H1 (cell line): ENCODE measurements at regions not wholly inside any gene's neighbourhood (a gene's known extent, or its start where the extent isn't known, plus 50 kb on each side); places are given as distances from the start of the nearest gene placed in this dataset.

Experiments
- ASH2L ChIP-seq: fragments of 200-600, 300-600 bp; sonication (generic); IDR thresholded peaks from one replicate; pipeline ENCODE4 v1.7.1; 2017; ENCODE audit warnings: low read length
- CBX5 ChIP-seq: fragments of 300-800, 300-1000 bp; sonication (generic); IDR thresholded peaks from 2 replicates; pipeline ENCODE4 v1.7.1; 2016; ENCODE audit warnings: antibody characterized with exemption, low read length, low read depth
- GABPA ChIP-seq: IDR thresholded peaks from 2 replicates; pipeline ENCODE4 v1.6.1; 2011; ENCODE audit warnings: mild to moderate bottlenecking, low read length, moderate library complexity, borderline replicate concordance; ENCODE audit not compliant: insufficient read depth
- JUN ChIP-seq: IDR thresholded peaks from 2 replicates; pipeline ENCODE4 v1.6.1; 2011; ENCODE audit warnings: low read depth, mild to moderate bottlenecking, improper control_type of control experiment, low read length
- POLR2AphosphoS5 ChIP-seq: IDR thresholded peaks from 2 replicates; pipeline ENCODE4 v1.6.1; 2011; ENCODE audit warnings: low read depth, low read length
- RNF2 ChIP-seq: fragments of 200-900, 300-1000 bp; sonication (generic); IDR thresholded peaks from 2 replicates; pipeline ENCODE4 v1.7.1; 2016; ENCODE audit warnings: borderline replicate concordance, low read depth, mild to moderate bottlenecking, antibody characterized with exemption, low read length; ENCODE audit not compliant: poor library complexity, severe bottlenecking; ENCODE audit errors: missing control alignments
- RXRA ChIP-seq: IDR thresholded peaks from 2 replicates; pipeline ENCODE4 v1.6.1; 2011; ENCODE audit warnings: low read depth, mild to moderate bottlenecking, low read length, moderate library complexity; ENCODE audit not compliant: insufficient read depth
- SRF ChIP-seq: IDR thresholded peaks from 2 replicates; pipeline ENCODE4 v1.6.1; 2011; ENCODE audit warnings: mild to moderate bottlenecking, low read depth, low read length, moderate library complexity
- SUZ12 ChIP-seq: fragments of 200-600 bp; sonication (generic); IDR thresholded peaks from 2 replicates; pipeline ENCODE4 v1.6.1; 2012; ENCODE audit warnings: mild to moderate bottlenecking, inconsistent platforms, low read length, moderate library complexity, mixed read lengths
- TF ChIP-seq, protein P1 (sequence below): fragments of 300-600 bp; sonication (generic); IDR thresholded peaks from 2 replicates; pipeline ENCODE4 v1.7.1; 2012; ENCODE audit warnings: low read length, moderate library complexity, mild to moderate bottlenecking, inconsistent platforms; ENCODE audit not compliant: insufficient replicate concordance

DNA sequence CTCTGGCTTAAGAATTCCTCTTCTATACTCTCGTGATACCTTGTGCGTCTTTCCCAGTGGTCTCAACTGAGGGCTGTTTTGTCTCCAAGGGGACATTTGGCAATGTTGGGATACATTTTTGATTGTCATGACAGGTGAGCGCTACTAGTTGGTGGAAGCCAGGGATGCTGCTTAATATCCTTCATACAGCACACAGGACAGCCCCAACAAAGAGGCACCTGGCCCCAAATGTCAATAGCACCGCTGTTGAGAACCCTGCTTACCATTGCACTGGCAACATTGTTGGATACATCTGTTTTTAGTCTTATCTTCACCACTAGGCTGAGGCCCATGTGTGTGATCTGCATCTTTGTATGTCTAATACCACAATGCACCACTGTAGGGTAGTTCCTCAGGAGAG is 114.1 kb downstream of the C9orf152 start (continued):
- TF ChIP-seq, protein P1, sequence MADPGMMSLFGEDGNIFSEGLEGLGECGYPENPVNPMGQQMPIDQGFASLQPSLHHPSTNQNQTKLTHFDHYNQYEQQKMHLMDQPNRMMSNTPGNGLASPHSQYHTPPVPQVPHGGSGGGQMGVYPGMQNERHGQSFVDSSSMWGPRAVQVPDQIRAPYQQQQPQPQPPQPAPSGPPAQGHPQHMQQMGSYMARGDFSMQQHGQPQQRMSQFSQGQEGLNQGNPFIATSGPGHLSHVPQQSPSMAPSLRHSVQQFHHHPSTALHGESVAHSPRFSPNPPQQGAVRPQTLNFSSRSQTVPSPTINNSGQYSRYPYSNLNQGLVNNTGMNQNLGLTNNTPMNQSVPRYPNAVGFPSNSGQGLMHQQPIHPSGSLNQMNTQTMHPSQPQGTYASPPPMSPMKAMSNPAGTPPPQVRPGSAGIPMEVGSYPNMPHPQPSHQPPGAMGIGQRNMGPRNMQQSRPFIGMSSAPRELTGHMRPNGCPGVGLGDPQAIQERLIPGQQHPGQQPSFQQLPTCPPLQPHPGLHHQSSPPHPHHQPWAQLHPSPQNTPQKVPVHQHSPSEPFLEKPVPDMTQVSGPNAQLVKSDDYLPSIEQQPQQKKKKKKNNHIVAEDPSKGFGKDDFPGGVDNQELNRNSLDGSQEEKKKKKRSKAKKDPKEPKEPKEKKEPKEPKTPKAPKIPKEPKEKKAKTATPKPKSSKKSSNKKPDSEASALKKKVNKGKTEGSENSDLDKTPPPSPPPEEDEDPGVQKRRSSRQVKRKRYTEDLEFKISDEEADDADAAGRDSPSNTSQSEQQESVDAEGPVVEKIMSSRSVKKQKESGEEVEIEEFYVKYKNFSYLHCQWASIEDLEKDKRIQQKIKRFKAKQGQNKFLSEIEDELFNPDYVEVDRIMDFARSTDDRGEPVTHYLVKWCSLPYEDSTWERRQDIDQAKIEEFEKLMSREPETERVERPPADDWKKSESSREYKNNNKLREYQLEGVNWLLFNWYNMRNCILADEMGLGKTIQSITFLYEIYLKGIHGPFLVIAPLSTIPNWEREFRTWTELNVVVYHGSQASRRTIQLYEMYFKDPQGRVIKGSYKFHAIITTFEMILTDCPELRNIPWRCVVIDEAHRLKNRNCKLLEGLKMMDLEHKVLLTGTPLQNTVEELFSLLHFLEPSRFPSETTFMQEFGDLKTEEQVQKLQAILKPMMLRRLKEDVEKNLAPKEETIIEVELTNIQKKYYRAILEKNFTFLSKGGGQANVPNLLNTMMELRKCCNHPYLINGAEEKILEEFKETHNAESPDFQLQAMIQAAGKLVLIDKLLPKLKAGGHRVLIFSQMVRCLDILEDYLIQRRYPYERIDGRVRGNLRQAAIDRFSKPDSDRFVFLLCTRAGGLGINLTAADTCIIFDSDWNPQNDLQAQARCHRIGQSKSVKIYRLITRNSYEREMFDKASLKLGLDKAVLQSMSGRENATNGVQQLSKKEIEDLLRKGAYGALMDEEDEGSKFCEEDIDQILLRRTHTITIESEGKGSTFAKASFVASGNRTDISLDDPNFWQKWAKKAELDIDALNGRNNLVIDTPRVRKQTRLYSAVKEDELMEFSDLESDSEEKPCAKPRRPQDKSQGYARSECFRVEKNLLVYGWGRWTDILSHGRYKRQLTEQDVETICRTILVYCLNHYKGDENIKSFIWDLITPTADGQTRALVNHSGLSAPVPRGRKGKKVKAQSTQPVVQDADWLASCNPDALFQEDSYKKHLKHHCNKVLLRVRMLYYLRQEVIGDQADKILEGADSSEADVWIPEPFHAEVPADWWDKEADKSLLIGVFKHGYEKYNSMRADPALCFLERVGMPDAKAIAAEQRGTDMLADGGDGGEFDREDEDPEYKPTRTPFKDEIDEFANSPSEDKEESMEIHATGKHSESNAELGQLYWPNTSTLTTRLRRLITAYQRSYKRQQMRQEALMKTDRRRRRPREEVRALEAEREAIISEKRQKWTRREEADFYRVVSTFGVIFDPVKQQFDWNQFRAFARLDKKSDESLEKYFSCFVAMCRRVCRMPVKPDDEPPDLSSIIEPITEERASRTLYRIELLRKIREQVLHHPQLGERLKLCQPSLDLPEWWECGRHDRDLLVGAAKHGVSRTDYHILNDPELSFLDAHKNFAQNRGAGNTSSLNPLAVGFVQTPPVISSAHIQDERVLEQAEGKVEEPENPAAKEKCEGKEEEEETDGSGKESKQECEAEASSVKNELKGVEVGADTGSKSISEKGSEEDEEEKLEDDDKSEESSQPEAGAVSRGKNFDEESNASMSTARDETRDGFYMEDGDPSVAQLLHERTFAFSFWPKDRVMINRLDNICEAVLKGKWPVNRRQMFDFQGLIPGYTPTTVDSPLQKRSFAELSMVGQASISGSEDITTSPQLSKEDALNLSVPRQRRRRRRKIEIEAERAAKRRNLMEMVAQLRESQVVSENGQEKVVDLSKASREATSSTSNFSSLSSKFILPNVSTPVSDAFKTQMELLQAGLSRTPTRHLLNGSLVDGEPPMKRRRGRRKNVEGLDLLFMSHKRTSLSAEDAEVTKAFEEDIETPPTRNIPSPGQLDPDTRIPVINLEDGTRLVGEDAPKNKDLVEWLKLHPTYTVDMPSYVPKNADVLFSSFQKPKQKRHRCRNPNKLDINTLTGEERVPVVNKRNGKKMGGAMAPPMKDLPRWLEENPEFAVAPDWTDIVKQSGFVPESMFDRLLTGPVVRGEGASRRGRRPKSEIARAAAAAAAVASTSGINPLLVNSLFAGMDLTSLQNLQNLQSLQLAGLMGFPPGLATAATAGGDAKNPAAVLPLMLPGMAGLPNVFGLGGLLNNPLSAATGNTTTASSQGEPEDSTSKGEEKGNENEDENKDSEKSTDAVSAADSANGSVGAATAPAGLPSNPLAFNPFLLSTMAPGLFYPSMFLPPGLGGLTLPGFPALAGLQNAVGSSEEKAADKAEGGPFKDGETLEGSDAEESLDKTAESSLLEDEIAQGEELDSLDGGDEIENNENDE: no peak
- no peak for TF ChIP-seq SUZ12
- TF ChIP-seq JUN: no peak
- no peak for TF ChIP-seq RNF2
- TF ChIP-seq SRF: no peak
- no peak for TF ChIP-seq RXRA
- TF ChIP-seq POLR2AphosphoS5: no peak
- no peak for TF ChIP-seq ASH2L
- TF ChIP-seq CBX5: no peak
- TF ChIP-seq GABPA: no peak
